H1 (cell line): ENCODE measurements at regions not wholly inside any gene's neighbourhood (a gene's known extent, or its start where the extent isn't known, plus 50 kb on each side); places are given as distances from the start of the nearest gene placed in this dataset.

ENCODE experiments used
- BCL11A ChIP-seq, 2 experiments: IDR thresholded peaks; one replicate each; pipeline ENCODE4 v1.6.1; 2011; ENCODE audit warnings: low read depth in 2 of 2, low read length in 2 of 2, mild to moderate bottlenecking in 2 of 2
- CEBPB ChIP-seq: IDR thresholded peaks from 2 replicates; pipeline ENCODE4 v1.6.1; 2012; ENCODE audit warnings: low read depth, low read length
- GABPA ChIP-seq: IDR thresholded peaks from 2 replicates; pipeline ENCODE4 v1.6.1; 2011; ENCODE audit warnings: mild to moderate bottlenecking, low read length, moderate library complexity, borderline replicate concordance; ENCODE audit not compliant: insufficient read depth
- POLR2AphosphoS5 ChIP-seq: IDR thresholded peaks from 2 replicates; pipeline ENCODE4 v1.6.1; 2011; ENCODE audit warnings: low read depth, low read length
- SP1 ChIP-seq: IDR thresholded peaks from 2 replicates; pipeline ENCODE4 v1.6.1; 2011; ENCODE audit warnings: low read depth, low read length
- TAF7 ChIP-seq: optimal IDR thresholded peaks from 2 replicates; pipeline ENCODE3; 2011; ENCODE audit warnings: low read depth, mild to moderate bottlenecking, inconsistent platforms, low read length, moderate library complexity, borderline replicate concordance
- TCF12 ChIP-seq: IDR thresholded peaks from 2 replicates; pipeline ENCODE4 v1.6.1; 2011; ENCODE audit warnings: low read depth, mild to moderate bottlenecking, low read length
- TEAD4 ChIP-seq: IDR thresholded peaks from 2 replicates; pipeline ENCODE4 v1.6.1; 2012; ENCODE audit warnings: low read depth, low read length, inconsistent platforms, mixed read lengths
- TF ChIP-seq, protein P1 (sequence below): fragments of 300-600 bp; sonication (generic); IDR thresholded peaks from 2 replicates; pipeline ENCODE4 v1.7.1; 2012; ENCODE audit warnings: low read length, moderate library complexity, mild to moderate bottlenecking, inconsistent platforms; ENCODE audit not compliant: insufficient replicate concordance
- TF ChIP-seq, protein P2 (sequence below): IDR thresholded peaks from 2 replicates; pipeline ENCODE4 v1.6.1; 2011; ENCODE audit warnings: low read depth, mild to moderate bottlenecking, low read length; ENCODE audit not compliant: insufficient read depth

DNA sequence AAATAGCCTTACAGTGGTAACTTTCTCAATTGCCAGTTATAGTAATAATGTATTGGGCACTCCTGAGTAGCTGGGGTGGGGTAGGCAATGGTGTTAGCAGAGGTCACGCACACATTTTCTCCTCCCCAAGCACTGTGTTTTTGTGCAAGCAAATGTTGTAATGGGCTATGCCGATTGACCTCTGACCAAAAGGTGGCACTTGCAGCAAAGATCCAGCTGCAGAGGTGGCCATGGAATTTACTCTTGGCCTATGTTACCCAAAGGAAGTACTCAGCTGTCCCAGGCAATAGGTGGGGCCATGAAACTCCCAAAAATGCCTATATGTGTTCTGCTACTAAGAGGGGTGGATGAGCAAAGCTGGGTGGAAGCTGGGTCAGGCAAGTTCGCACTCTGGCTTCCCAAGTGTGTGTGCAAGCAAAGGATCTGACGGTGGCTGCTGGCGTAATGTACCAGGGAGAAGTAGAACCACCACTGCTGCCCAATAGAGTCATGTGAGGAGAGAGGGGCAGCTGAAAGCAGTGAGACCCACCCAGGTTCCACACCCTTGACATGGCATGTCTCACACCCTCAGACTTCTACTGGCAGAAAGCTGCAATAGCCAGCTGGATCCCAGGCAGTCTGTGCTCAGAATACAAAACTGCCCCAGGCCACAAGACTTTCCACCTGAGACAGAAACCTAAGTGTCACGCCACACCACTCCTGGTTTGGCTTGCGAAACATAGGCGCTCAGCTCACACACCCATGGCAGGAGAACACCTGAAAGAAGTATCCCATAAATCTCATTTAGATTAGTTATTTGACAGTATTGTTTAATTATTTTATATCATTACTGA is 353.3 kb upstream of the EMCN start (continued):
- TF ChIP-seq, protein P1, sequence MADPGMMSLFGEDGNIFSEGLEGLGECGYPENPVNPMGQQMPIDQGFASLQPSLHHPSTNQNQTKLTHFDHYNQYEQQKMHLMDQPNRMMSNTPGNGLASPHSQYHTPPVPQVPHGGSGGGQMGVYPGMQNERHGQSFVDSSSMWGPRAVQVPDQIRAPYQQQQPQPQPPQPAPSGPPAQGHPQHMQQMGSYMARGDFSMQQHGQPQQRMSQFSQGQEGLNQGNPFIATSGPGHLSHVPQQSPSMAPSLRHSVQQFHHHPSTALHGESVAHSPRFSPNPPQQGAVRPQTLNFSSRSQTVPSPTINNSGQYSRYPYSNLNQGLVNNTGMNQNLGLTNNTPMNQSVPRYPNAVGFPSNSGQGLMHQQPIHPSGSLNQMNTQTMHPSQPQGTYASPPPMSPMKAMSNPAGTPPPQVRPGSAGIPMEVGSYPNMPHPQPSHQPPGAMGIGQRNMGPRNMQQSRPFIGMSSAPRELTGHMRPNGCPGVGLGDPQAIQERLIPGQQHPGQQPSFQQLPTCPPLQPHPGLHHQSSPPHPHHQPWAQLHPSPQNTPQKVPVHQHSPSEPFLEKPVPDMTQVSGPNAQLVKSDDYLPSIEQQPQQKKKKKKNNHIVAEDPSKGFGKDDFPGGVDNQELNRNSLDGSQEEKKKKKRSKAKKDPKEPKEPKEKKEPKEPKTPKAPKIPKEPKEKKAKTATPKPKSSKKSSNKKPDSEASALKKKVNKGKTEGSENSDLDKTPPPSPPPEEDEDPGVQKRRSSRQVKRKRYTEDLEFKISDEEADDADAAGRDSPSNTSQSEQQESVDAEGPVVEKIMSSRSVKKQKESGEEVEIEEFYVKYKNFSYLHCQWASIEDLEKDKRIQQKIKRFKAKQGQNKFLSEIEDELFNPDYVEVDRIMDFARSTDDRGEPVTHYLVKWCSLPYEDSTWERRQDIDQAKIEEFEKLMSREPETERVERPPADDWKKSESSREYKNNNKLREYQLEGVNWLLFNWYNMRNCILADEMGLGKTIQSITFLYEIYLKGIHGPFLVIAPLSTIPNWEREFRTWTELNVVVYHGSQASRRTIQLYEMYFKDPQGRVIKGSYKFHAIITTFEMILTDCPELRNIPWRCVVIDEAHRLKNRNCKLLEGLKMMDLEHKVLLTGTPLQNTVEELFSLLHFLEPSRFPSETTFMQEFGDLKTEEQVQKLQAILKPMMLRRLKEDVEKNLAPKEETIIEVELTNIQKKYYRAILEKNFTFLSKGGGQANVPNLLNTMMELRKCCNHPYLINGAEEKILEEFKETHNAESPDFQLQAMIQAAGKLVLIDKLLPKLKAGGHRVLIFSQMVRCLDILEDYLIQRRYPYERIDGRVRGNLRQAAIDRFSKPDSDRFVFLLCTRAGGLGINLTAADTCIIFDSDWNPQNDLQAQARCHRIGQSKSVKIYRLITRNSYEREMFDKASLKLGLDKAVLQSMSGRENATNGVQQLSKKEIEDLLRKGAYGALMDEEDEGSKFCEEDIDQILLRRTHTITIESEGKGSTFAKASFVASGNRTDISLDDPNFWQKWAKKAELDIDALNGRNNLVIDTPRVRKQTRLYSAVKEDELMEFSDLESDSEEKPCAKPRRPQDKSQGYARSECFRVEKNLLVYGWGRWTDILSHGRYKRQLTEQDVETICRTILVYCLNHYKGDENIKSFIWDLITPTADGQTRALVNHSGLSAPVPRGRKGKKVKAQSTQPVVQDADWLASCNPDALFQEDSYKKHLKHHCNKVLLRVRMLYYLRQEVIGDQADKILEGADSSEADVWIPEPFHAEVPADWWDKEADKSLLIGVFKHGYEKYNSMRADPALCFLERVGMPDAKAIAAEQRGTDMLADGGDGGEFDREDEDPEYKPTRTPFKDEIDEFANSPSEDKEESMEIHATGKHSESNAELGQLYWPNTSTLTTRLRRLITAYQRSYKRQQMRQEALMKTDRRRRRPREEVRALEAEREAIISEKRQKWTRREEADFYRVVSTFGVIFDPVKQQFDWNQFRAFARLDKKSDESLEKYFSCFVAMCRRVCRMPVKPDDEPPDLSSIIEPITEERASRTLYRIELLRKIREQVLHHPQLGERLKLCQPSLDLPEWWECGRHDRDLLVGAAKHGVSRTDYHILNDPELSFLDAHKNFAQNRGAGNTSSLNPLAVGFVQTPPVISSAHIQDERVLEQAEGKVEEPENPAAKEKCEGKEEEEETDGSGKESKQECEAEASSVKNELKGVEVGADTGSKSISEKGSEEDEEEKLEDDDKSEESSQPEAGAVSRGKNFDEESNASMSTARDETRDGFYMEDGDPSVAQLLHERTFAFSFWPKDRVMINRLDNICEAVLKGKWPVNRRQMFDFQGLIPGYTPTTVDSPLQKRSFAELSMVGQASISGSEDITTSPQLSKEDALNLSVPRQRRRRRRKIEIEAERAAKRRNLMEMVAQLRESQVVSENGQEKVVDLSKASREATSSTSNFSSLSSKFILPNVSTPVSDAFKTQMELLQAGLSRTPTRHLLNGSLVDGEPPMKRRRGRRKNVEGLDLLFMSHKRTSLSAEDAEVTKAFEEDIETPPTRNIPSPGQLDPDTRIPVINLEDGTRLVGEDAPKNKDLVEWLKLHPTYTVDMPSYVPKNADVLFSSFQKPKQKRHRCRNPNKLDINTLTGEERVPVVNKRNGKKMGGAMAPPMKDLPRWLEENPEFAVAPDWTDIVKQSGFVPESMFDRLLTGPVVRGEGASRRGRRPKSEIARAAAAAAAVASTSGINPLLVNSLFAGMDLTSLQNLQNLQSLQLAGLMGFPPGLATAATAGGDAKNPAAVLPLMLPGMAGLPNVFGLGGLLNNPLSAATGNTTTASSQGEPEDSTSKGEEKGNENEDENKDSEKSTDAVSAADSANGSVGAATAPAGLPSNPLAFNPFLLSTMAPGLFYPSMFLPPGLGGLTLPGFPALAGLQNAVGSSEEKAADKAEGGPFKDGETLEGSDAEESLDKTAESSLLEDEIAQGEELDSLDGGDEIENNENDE: no peak
- no peak for TF ChIP-seq GABPA
- no peak for TF ChIP-seq TEAD4
- TF ChIP-seq, protein P2, sequence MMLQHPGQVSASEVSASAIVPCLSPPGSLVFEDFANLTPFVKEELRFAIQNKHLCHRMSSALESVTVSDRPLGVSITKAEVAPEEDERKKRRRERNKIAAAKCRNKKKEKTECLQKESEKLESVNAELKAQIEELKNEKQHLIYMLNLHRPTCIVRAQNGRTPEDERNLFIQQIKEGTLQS: no peak
- TF ChIP-seq CEBPB: no peak
- TF ChIP-seq TCF12: no peak
- TF ChIP-seq BCL11A (IDR thresholded peaks at IDR 0.05; ENCODE audit: low read depth in 2 of 2, low read length in 2 of 2): no peak
- no peak for TF ChIP-seq POLR2AphosphoS5
- no peak for TF ChIP-seq SP1
- TF ChIP-seq TAF7: no peak
